G401.6 (cell line): ENCODE measurements at regions not wholly inside any gene's neighbourhood (a gene's known extent, or its start where the extent isn't known, plus 50 kb on each side); places are given as distances from the start of the nearest gene placed in this dataset.
"Not testable (repeated sequence)": the region's sequence is repeated elsewhere in the genome, so short reads cannot be mapped to it uniquely, and the experiment has no call there.

ENCODE experiments used
- FAIRE-seq: peaks from 2 replicates; lab custom pipeline; 2012; peaks lifted over from hg19 to GRCh38; lab: Jason Lieb, UNC

DNA sequence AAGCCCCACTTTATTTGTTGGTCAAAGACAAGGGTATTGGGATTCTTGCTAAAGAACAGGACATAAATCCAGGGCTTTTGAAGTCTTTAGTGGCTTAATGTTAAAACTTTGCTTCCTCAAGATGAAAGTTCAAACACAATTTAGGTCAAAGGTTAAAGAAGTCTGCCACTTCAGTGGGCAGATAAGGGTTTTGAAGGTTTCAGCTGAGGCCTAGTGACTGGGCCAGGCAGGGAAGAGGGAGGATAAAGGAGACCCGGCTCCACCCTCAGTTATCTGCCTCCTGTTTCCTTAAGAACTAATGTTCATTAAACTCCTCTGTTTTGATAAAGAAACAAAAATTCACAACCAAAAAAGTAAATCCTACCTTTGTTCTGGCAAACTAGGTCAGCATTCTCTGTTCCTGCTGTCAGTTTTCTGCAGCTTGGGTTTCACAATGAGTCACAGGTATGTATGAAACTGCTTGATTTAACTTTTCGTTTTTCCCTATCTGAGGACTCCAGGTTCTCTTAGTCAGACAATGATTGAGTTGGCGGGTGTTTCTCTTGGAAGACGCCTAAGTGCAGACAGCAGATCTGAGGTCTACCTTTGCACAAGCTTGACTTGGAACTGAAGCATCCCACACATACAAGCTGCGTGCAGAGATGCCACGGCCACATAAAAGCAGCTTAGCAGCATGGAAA, 208.3 kb downstream of the EXOC5 start:
- FAIRE-seq, result peak; percentile 98

DNA sequence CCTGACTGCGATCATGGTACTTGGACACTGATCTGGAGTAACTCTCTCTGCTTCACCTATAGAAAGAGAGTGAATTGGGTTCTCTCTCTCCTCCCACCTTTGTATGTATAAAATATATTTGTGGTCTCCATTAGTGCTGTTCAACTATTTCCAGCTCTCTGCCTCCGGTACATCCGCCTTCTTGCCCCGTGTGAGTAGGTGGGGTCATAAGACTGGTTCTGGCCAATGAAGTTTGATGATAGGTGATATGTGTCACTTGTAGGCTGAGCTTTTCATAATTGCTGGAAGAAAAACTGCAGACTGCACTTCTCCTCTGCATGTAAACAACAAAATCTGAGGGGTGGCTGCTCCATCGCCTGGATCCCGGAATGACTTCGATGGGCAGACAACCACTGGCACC, 210.4 kb downstream of the EXOC5 start:
- peak; percentile 97 for FAIRE-seq

DNA sequence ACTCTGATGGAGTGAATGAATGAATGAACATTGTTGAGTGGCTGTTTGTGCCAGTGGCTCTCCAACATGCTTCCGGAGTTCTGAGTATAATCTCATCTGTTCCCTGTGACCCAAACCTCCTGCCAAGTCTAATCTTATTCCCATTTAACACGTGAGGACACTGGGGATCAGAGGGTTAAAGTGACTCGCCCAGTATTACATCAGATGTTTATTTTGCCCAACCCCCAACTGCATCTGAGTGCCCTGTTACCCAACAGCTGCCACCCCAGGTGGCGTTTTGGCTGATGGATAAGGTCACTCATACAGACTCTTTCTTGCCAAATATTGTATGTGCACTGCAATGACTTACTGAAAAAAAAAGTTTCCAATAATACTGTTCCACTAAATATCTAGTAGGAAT, 210.9 kb downstream of the EXOC5 start:
- no peak for FAIRE-seq

- not testable (repeated sequence) for FAIRE-seq
Observed at GRCh38 chr14:57056522-57056921, 212.2 kb downstream of the EXOC5 start.

GRCh38 chr14:57052705-57053302, 215.9 kb downstream of the EXOC5 start:
- FAIRE-seq, result no peak

GRCh38 chr14:57051633-57052032, 217.1 kb downstream of the EXOC5 start:
- FAIRE-seq, result no peak

- no peak for FAIRE-seq
Observed at GRCh38 chr14:57049848-57050247, 218.9 kb downstream of the EXOC5 start.

DNA sequence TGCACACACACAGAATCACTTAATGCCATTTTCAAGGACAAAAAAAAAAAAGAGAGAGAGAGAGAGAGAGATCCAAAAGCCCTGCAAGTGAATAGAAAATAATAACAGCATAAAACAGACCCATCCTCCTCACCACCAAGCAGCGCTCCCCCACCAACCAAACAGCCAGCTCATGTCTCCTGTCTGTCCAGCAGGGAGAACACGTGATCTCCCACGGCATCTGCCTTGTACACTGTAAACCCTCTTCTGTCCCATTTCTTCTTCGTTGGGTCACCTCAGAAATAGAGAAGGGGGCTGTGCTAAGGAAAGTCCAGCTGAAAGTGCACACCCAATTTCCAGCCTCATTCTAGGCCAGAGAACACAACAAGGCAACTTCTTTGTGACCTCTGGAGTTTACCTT, 222.5 kb downstream of the EXOC5 start:
- FAIRE-seq, result no peak

DNA sequence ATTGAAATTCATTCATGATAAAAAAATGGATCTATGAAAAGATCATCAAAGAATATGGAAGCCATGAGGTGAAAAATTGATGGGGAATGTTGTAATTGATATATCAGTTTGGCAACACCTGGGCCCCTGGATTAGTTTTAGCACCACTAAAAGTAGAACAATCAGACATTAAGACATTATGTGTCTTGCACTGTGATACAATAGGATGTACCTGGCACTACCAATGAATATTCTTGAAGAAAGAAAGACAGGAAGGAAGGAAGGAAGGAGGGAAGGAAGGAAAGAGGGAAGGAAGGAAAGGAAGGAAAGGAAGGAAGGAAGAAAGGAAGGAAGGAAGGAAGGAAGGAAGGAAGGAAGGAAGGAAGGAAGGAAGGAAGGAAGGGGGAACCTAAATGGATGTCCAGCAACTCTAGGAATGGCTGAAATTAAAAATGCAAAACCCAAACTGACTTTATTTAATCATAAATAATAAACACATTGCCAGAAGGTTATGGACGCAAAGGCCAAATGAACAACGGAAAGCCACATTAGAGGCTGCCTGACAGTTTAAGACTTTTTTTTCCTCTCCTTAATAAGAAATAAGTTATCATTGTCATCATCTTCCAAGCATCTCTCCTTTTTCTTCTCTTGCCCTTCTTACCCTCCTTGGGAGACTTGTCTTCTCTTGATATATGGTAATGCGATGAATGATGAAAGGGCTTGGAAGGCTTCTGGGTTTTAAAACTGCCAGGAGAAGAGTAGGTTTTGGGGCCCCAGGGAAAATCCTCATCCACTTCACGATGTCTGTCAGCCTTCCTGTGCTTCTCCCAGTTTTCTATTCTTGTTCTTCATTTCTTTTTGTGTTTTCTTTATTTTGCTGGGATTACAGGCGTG, 224.4 kb downstream of the EXOC5 start:
- FAIRE-seq, result peak; percentile 63

DNA sequence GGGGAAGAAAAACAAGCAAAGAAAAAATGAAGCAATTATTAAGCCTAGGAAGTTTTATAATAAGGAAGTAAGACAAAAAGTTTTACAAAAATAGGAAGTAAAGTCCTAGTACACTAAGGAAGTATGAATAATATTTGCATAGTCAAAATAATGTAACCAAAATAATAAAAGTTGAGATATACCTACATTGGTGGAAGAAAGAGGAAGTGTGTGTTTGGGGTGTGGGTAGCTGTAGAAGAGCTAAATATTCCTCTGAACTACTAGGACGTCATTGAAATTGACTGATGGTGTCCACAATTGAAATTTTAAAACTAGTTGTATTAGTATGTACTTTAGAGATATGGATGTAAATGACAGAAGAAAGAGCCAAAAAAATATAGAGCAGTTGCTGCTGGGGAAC, 228.4 kb upstream of the OTX2 start:
- no peak for FAIRE-seq

DNA sequence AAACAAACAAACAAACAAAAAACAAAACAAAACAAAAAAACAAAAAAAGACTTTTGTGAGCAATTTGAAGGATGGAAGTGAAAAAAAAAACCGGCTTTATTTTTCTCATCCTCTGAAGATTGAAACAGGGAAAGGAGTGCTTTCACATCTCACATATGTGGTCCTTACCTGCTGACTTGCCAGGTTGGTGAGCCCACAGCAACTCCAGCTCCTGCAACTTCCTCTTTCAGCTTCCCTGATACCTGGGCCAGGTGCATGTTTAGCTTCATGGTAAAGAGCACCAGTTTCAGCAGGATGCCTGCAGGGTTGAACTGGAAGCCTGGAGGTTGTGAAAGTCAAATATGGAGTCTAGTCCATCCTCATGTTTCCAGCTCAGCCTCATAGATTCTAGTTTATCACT, 221.2 kb upstream of the OTX2 start:
- FAIRE-seq, result no peak

DNA sequence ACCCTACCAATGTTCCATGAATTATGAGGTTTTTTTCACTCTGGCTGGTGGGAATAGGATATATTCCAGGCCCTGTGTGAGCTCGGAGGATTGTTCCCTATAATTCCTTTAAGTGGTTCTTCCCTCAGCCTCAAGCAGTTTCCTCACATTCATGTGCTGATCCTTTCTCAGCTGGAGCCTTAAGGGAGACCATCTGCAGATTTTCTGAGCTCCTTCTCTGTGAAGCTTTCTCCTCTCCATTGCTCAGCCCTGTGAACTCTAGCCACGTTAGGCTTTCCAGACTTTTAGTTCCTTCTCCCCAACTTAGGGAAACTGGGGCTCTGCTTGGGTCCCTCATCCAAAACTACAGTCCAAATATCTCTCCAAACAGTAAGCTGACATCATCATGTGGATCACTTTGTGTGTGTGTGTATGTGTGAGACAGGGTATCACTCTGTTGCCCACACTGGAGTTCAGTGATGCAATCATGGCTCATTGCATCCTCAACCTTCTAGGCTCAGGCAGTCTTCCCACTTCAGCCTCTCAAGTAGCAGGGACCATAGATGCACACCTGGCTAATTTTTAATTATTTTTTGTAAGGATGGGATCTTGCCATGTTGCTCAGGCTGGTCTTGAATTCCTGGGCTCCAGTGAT, 219.5 kb upstream of the OTX2 start:
- FAIRE-seq, result no peak

- FAIRE-seq, result no peak
Observed at GRCh38 chr14:57025456-57025855, 215.2 kb upstream of the OTX2 start.

- no peak for FAIRE-seq
Observed at GRCh38 chr14:57022608-57023007, 212.3 kb upstream of the OTX2 start.

GRCh38 chr14:57018065-57018464, 207.8 kb upstream of the OTX2 start:
- FAIRE-seq, result no peak

- peak; percentile 63 for FAIRE-seq
Observed at GRCh38 chr14:57013987-57014386, 203.7 kb upstream of the OTX2 start.

- FAIRE-seq, result no peak
Observed at GRCh38 chr14:57009585-57010515, 199.6 kb upstream of the OTX2 start.

GRCh38 chr14:57008534-57008933, 198.3 kb upstream of the OTX2 start:
- FAIRE-seq, result no peak

GRCh38 chr14:56998728-56999127, 188.4 kb upstream of the OTX2 start:
- FAIRE-seq, result no peak

- FAIRE-seq, result no peak
Observed at GRCh38 chr14:56996721-56997399, 186.6 kb upstream of the OTX2 start.

DNA sequence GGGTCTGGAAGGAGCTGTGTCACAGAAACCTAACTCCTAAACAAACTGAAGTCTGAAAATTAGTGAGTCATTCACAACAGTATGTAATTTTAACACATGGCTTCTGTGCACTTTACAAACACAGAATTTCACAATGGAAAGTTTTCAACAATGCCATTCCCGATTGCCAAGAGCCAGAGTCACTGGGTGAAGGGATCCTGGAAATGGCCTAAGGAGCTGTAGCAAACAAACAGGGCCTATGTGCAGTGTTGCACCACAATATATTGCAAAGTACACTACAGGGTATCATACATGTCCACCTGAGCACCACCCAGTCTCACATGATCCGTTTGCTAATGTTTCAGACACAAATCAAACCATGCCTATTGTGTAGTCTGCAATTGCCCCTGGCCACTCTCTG, 184.7 kb upstream of the OTX2 start:
- no peak for FAIRE-seq
